Thyroid gland (tissue), 4 donors: ENCODE measurements at regions not wholly inside any gene's neighbourhood (a gene's known extent, or its start where the extent isn't known, plus 50 kb on each side); places are given as distances from the start of the nearest gene placed in this dataset.

Source experiments
- DNase-seq, 2 donors: peaks; one replicate each; pipeline ENCODE4 v3.0.0-alpha.2; 2019
- H3K27ac ChIP-seq, 3 donors: fragments of 200-600 bp; sonication (generic); 1 replicate in 2 of 3; 2 replicates in 1 of 3; pipeline ENCODE4 v1.5.1; 2016 to 2019; ENCODE audit warnings: mild to moderate bottlenecking in 1 of 3, moderate library complexity in 1 of 3
- H3K27me3 ChIP-seq: fragments of 200-600 bp; sonication (generic); one replicate; pipeline ENCODE4 v1.5.1; 2019
- H3K36me3 ChIP-seq, 2 donors: fragments of 200-600 bp; sonication (generic); one replicate each; pipeline ENCODE4 v1.5.1; 2016 to 2019
- H3K4me1 ChIP-seq, 2 donors: fragments of 200-600 bp; sonication (generic); one replicate each; pipeline ENCODE4 v1.5.1; 2017 to 2019
- H3K4me3 ChIP-seq, 3 donors: fragments of 200-600 bp; sonication (generic); replicated peaks in 1 of 3; 1 replicate in 2 of 3; 2 replicates in 1 of 3; pipeline ENCODE4 v1.5.1; 2016; ENCODE audit warnings: mild to moderate bottlenecking in 1 of 3
- H3K9me3 ChIP-seq: fragments of 200-600 bp; sonication (generic); one replicate; pipeline ENCODE4 v1.5.1; 2017
- POLR2A ChIP-seq, 2 donors: fragments of 450-650 bp; IDR thresholded peaks; one replicate each; pipeline ENCODE4 v1.6.1; 2017; ENCODE audit warnings: antibody characterized with exemption in 2 of 2, mild to moderate bottlenecking in 2 of 2, moderate library complexity in 1 of 2
- WGBS, 2 donors: methylation state at CpG; one replicate each; pipeline ENCODE4 v1.1.5; 2017; 5-methylcytosine and 5-hydroxymethylcytosine counted together
- intact Hi-C: fragments of 100-400 bp; cut with DNase I; formaldehyde crosslinking; loops from one replicate; pipeline ENCODE4 v1.15.1; 2023
- TF ChIP-seq, protein P1 (sequence below), 6 experiments: fragments of 200-600 bp in 3 of 6; fragments of 450-650 bp in 3 of 6; sonication (generic) in 3 of 6; IDR thresholded peaks; one replicate each; pipeline ENCODE4 v1.5.1; 2016 to 2019; ENCODE audit warnings: antibody characterized with exemption in 6 of 6, mild to moderate bottlenecking in 2 of 6, inconsistent platforms in 1 of 6, moderate library complexity in 1 of 6

DNA sequence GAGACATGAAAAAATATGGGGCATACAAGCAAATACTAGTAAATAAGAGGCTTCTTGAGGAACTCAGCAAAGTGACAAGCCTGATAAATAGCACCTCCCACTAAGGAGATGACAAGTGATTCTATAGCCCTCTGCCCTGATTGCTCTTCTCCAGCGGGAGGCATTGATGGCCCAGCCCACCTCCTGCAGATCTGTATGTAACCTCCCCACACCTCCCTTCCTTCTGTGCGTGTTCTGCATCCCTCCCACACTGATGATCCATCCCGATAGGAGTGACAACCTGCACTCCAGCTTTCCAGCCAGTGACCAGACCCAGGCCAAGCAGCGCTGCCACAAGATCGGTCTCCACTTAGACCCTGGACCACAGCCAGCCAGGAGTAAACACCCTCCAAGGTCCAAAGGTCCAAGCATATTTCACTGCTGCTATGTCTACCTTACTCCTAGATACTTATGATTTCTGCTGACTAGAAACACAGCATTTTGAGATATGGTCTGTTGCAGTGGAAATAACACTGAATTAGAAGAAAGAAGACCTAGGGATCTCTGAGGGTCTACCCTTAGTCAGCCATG, 176.1 kb downstream of the BRINP2 start:
- DNase-seq: no peak
- Histone ChIP-seq H3K9me3 (no peaks in the 10 kb centered on the region), H3K4me1 (no peaks in the 10 kb centered on the region), H3K27ac (no peak overlapping the region), H3K27me3 (no peaks in the 10 kb centered on the region), H3K4me3 (no peak overlapping the region), H3K36me3 (no peaks in the 10 kb centered on the region)
- intact Hi-C loops: no loop called here
- 69 to 72% methylated on average over 5 of the region's 5 CpGs for WGBS, 2 donors
- TF ChIP-seq POLR2A (IDR thresholded peaks at IDR 0.05): no peak
- TF ChIP-seq, protein P1, sequence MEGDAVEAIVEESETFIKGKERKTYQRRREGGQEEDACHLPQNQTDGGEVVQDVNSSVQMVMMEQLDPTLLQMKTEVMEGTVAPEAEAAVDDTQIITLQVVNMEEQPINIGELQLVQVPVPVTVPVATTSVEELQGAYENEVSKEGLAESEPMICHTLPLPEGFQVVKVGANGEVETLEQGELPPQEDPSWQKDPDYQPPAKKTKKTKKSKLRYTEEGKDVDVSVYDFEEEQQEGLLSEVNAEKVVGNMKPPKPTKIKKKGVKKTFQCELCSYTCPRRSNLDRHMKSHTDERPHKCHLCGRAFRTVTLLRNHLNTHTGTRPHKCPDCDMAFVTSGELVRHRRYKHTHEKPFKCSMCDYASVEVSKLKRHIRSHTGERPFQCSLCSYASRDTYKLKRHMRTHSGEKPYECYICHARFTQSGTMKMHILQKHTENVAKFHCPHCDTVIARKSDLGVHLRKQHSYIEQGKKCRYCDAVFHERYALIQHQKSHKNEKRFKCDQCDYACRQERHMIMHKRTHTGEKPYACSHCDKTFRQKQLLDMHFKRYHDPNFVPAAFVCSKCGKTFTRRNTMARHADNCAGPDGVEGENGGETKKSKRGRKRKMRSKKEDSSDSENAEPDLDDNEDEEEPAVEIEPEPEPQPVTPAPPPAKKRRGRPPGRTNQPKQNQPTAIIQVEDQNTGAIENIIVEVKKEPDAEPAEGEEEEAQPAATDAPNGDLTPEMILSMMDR (IDR thresholded peaks at IDR 0.05): no peak

DNA sequence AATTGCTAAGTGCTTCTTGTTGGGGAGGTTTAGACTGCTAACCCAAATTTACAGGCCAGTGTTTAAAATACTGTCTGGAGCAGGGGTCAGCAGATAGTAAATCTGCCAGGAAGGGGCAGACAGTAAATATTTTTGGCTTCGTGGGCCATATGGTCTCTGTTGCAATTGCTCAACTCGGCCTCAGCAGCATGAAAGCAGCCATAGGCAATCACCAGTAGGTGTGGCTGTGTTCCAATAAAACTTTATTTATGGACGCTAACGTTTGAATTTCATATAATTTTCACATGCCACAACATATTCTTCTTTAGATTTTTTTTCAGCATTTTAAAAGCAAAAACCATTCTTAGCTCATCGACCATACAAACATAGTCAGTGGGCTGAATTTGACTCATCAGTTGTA, 172.7 kb downstream of the BRINP2 start:
- H3K9me3 ChIP-seq: no peaks in the 10 kb centered on the region
- H3K36me3 ChIP-seq: no peaks in the 10 kb centered on the region
- no peaks in the 10 kb centered on the region for H3K4me1 ChIP-seq
- H3K27ac ChIP-seq: no peak overlapping the region
- no peak for DNase-seq
- TF ChIP-seq POLR2A (IDR thresholded peaks at IDR 0.05): no peak
- TF ChIP-seq, protein P1 (IDR thresholded peaks at IDR 0.05): no peak
- 84 to 85% methylated on average over 5 of the region's 5 CpGs for WGBS, 2 donors
- H3K4me3 ChIP-seq: no peak overlapping the region
- H3K27me3 ChIP-seq: no peaks in the 10 kb centered on the region
- intact Hi-C loops: no loop called here

DNA sequence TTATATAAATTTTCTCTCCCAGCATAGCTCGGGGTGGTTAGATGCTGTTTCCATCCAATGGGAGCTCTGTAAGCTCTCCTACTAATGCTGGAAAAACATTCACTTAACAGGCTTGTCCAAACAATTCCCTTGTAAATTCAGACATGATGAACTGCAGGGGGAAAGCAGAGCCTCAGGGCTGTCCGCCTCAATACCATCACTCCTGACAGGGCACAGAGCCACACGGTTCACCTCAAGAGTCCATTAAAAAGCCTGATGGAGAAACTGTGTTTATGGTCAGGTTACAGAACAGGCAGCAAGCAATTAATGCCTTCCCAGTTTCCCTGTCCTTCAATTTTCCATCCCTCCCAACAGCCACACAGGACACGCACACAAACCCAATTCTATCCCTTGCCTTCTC, 171.0 kb downstream of the BRINP2 start:
- Histone ChIP-seq H3K36me3 (no peaks in the 10 kb centered on the region), H3K27ac (no peak overlapping the region), H3K9me3 (no peaks in the 10 kb centered on the region), H3K27me3 (no peaks in the 10 kb centered on the region), H3K4me3 (no peak overlapping the region), H3K4me1 (no peaks in the 10 kb centered on the region)
- 34 to 45% methylated on average over 4 of the region's 4 CpGs for WGBS, 2 donors
- no peak for DNase-seq
- TF ChIP-seq, protein P1 (IDR thresholded peaks at IDR 0.05): no peak
- TF ChIP-seq POLR2A (IDR thresholded peaks at IDR 0.05): no peak
- intact Hi-C loops: no loop called here

DNA sequence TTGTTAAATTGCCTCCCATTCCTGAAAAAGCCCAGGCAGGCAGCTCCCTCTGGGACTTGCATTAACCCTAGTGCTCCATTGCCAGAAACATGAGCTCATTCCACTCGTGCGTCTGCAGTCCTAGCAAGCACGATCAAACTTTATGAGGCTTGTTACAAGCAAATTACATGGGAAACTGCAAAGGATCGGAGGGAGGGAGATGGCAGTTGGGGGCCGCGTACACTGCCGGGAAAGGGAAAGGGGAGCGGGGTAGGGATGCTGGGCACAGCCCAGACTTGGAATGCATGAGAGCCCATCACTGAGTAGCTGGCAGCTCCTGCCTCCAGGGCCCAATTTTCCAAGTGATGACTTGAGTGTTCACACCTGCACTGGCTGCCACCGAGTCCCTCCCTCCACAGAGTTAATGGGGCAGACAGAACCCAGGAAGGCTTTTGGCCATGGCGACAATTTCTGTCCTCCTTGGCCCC, 169.9 kb downstream of the BRINP2 start:
- intact Hi-C loops: no loop called here
- TF ChIP-seq POLR2A (IDR thresholded peaks at IDR 0.05): no peak
- TF ChIP-seq, protein P1 (IDR thresholded peaks at IDR 0.05): no peak
- H3K27ac ChIP-seq: no peak overlapping the region
- no peaks in the 10 kb centered on the region for H3K36me3 ChIP-seq
- no peaks in the 10 kb centered on the region for H3K27me3 ChIP-seq
- H3K4me3 ChIP-seq: no peak overlapping the region
- 52 to 58% methylated on average over 10 of the region's 10 CpGs for WGBS, 2 donors
- no peaks in the 10 kb centered on the region for H3K4me1 ChIP-seq
- H3K9me3 ChIP-seq: no peaks in the 10 kb centered on the region
- no peak for DNase-seq

DNA sequence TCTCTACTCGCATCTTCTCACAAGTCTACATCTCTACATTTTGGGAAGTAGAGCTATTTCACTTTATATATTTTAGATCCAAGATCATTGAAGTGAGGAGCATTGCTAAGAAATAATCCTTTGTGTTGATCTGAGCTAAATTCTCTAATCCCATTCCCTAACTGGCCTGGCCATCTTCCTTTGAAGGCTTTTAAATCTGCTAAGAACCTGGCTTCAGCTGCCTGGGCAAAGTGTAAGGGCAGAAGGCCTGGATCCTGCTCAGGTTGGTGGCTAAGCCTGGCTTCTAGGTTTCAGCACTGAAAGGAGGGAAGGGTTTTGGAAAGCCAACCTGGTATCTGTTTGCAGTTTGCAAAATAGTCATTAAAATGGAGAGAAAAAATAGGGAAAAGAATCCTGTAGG, 167.6 kb downstream of the BRINP2 start:
- intact Hi-C loops: no loop called here
- H3K4me3 ChIP-seq: no peak overlapping the region
- 81 to 85% methylated on average over 1 of the region's 1 CpG for WGBS, 2 donors

More for the DNA sequence above, 167.6 kb downstream of the BRINP2 start:
- Histone ChIP-seq H3K4me1 (no peaks in the 10 kb centered on the region), H3K27ac (no peak overlapping the region), H3K36me3 (no peaks in the 10 kb centered on the region), H3K9me3 (no peaks in the 10 kb centered on the region), H3K27me3 (no peaks in the 10 kb centered on the region)
- DNase-seq: no peak
- TF ChIP-seq, protein P1 (IDR thresholded peaks at IDR 0.05): no peak
- TF ChIP-seq POLR2A (IDR thresholded peaks at IDR 0.05): no peak
